MM.1S (cell line): ENCODE measurements at regions not wholly inside any gene's neighbourhood (a gene's known extent, or its start where the extent isn't known, plus 50 kb on each side); places are given as distances from the start of the nearest gene placed in this dataset.

ENCODE experiments used
- EZH2 ChIP-seq: fragments of 300-600 bp; sonication (generic); optimal IDR thresholded peaks from 2 replicates; pipeline ENCODE3; 2017; ENCODE audit warnings: low read depth, mild to moderate bottlenecking, antibody characterized with exemption, low read length, mixed read lengths
- TF ChIP-seq, protein P1 (sequence below): fragments of 300-600 bp; sonication (generic); IDR thresholded peaks from 2 replicates; pipeline ENCODE4 v1.5.1; 2016; ENCODE audit warnings: antibody characterized with exemption, low read length, mixed read lengths

DNA sequence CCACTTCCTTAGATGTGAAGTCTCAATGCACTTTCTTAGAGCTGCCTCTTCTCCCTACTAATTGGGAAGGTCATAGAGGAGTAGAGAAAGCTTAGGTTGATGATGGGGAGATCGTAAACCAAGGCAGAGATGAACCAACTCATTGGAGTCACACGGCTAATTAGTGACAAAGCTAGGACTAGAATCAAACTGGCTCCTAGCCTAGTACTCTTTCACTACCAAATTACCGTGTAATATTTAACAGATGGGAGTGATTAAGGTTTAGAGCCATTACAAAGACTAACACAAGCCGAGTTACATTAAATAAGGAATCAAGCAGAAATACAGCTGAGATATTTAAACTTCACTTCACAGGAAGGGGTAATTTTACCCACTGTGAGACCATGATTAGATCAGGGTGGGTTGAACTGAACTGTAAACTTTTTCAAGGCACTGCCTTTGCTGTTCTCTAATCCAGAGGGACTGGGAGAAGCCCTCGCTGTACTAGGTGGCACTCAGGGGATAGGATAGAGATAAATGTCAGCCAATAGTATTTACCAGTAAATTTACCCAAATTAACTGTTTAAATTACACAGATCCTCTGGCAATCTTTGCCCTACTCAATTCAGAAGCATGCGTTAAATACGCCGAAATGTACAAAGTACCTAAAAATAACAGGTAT lies 166.4 kb upstream of the PIK3R1 start:
- TF ChIP-seq, protein P1, sequence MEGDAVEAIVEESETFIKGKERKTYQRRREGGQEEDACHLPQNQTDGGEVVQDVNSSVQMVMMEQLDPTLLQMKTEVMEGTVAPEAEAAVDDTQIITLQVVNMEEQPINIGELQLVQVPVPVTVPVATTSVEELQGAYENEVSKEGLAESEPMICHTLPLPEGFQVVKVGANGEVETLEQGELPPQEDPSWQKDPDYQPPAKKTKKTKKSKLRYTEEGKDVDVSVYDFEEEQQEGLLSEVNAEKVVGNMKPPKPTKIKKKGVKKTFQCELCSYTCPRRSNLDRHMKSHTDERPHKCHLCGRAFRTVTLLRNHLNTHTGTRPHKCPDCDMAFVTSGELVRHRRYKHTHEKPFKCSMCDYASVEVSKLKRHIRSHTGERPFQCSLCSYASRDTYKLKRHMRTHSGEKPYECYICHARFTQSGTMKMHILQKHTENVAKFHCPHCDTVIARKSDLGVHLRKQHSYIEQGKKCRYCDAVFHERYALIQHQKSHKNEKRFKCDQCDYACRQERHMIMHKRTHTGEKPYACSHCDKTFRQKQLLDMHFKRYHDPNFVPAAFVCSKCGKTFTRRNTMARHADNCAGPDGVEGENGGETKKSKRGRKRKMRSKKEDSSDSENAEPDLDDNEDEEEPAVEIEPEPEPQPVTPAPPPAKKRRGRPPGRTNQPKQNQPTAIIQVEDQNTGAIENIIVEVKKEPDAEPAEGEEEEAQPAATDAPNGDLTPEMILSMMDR, result no peak
- no peak for TF ChIP-seq EZH2
